ENCODE measurements at regions not wholly inside any gene's neighbourhood (a gene's known extent, or its start where the extent isn't known, plus 50 kb on each side); places are given as distances from the start of the nearest gene placed in this dataset.

GRCh38 chr1:177558372-177558771 is 387.6 kb downstream of the BRINP2 start:
- TF ChIP-seq, protein P1, sequence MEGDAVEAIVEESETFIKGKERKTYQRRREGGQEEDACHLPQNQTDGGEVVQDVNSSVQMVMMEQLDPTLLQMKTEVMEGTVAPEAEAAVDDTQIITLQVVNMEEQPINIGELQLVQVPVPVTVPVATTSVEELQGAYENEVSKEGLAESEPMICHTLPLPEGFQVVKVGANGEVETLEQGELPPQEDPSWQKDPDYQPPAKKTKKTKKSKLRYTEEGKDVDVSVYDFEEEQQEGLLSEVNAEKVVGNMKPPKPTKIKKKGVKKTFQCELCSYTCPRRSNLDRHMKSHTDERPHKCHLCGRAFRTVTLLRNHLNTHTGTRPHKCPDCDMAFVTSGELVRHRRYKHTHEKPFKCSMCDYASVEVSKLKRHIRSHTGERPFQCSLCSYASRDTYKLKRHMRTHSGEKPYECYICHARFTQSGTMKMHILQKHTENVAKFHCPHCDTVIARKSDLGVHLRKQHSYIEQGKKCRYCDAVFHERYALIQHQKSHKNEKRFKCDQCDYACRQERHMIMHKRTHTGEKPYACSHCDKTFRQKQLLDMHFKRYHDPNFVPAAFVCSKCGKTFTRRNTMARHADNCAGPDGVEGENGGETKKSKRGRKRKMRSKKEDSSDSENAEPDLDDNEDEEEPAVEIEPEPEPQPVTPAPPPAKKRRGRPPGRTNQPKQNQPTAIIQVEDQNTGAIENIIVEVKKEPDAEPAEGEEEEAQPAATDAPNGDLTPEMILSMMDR (IDR thresholded peaks at IDR 0.05): no peak
- TF ChIP-seq POLR2A (IDR thresholded peaks at IDR 0.05) (no peak), POLR2AphosphoS5 (IDR thresholded peaks at IDR 0.05) (no peak)
